ENCODE measurements at regions not wholly inside any gene's neighbourhood (a gene's known extent, or its start where the extent isn't known, plus 50 kb on each side); places are given as distances from the start of the nearest gene placed in this dataset.
"Not testable (repeated sequence)": the region's sequence is repeated elsewhere in the genome, so short reads cannot be mapped to it uniquely, and the experiment has no call there.

DNA sequence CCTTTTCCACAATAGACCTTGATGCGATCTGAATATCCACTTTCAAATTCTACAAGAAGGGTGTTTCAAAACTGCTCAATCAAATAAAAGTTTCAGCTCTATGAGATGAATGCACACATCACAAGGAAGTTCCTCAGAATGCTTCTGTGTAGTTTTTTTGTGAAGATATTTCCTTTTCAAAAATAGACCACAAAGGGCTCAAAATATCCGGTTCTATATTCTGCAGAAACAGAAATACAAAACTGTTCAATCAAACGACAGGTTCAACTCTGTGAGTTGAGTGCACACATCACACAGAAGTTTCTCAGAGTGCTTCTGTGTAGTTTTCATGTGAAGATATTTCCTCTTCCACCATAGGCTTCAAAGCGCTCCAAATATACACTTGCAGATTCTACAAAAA is 293.9 kb upstream of the DEFB115 start:
- DNase-seq (ENCODE audit: extremely low spot score) = no peak
- intact Hi-C loops (cut with DNase I) = no loop called here
- H3K36me3 ChIP-seq = no peaks in the 10 kb centered on the region
- no peaks in the 10 kb centered on the region for H3K4me1 ChIP-seq
- H3K27ac ChIP-seq (replicated peaks in 1 of 4) = no peak overlapping the region
- H3K4me3 ChIP-seq = no peak overlapping the region
- WGBS = 78% methylated on average over 4 of the region's 4 CpGs
- TF ChIP-seq, protein P1, sequence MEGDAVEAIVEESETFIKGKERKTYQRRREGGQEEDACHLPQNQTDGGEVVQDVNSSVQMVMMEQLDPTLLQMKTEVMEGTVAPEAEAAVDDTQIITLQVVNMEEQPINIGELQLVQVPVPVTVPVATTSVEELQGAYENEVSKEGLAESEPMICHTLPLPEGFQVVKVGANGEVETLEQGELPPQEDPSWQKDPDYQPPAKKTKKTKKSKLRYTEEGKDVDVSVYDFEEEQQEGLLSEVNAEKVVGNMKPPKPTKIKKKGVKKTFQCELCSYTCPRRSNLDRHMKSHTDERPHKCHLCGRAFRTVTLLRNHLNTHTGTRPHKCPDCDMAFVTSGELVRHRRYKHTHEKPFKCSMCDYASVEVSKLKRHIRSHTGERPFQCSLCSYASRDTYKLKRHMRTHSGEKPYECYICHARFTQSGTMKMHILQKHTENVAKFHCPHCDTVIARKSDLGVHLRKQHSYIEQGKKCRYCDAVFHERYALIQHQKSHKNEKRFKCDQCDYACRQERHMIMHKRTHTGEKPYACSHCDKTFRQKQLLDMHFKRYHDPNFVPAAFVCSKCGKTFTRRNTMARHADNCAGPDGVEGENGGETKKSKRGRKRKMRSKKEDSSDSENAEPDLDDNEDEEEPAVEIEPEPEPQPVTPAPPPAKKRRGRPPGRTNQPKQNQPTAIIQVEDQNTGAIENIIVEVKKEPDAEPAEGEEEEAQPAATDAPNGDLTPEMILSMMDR (IDR thresholded peaks at IDR 0.05) = no peak
- TF ChIP-seq POLR2AphosphoS5 (IDR thresholded peaks at IDR 0.05) (no peak), EP300 (IDR thresholded peaks at IDR 0.05) (no peak), POLR2A (IDR thresholded peaks at IDR 0.05; ENCODE audit: low read depth) (no peak)
- H3K9me3 ChIP-seq = peaks cover 0 to 15% (median 3%) of the 10 kb centered on the region in 4 donors
- H3K27me3 ChIP-seq = no peaks in the 10 kb centered on the region

DNA sequence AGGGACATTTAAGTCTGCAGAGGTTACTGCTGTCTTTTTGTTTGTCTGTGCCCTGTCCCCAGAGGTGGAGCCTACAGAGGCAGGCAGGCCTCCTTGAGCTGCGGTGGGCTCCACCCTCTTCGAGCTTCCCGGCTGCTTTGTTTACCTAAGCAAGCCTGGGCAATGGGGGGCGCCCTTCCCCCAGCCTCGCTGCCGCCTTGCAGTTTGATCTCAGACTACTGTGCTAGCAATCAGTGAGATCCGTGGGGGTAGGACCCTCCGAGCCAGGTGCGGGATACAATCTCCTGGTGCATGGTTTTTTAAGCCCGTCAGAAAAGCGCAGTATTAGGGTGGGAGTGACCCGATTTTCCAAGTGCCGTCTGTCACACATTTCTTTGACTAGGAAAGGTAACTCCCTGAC is 281.6 kb upstream of the DEFB115 start:
- H3K36me3 ChIP-seq; DNase-seq (ENCODE audit: extremely low spot score); H3K4me1 ChIP-seq; H3K4me3 ChIP-seq; intact Hi-C loops (cut with DNase I); H3K9me3 ChIP-seq; H3K27ac ChIP-seq (replicated peaks in 1 of 4); H3K27me3 ChIP-seq: not testable (repeated sequence)
- WGBS = 90% methylated on average over 7 of the region's 13 CpGs

DNA sequence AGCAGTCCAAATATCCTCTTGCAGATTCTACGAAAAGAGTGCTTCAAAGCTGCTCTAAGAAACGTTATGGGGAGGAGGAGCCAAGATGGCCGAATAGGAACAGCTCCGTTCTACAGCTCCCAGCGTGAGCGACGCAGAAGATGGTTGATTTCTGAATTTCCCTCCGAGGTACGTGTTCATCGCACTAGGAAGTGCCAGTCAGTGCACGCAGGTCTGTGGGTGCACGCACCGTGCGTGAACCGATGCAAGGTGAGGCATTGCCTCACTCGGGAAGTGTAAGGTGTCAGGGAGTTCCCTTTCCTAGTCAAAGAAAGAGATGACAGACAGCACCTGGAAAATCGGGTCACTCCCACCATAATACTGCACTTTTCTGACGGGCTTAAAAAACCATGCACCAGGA is 272.1 kb upstream of the DEFB115 start:
- intact Hi-C loops (cut with DNase I) = no loop called here
- Histone ChIP-seq H3K27me3 (no peaks in the 10 kb centered on the region), H3K9me3 (peaks cover 0 to 1% (median 0%) of the 10 kb centered on the region in 4 donors), H3K4me1 (no peaks in the 10 kb centered on the region), H3K36me3 (no peaks in the 10 kb centered on the region), H3K4me3 (no peak overlapping the region), H3K27ac (replicated peaks in 1 of 4) (no peak overlapping the region)
- TF ChIP-seq POLR2AphosphoS5 (IDR thresholded peaks at IDR 0.05) (no peak), EP300 (IDR thresholded peaks at IDR 0.05) (no peak), POLR2A (IDR thresholded peaks at IDR 0.05; ENCODE audit: low read depth) (no peak)
- TF ChIP-seq, protein P1 (IDR thresholded peaks at IDR 0.05) = no peak
- 92% methylated on average over 18 of the region's 18 CpGs for WGBS
- no peak for DNase-seq (ENCODE audit: extremely low spot score)

Small RNA genes in the stretch of these regions (small RNA-seq; reads per million reads assigned to genes)
- 0.25 to 0.37 (median 0.34) reads per million in 3 donors for gene RNA5SP528

Measured in esophagus muscularis mucosa (tissue), 4 donors.